Left hindlimb (tissue), 1 donor: ENCODE measurements at regions not wholly inside any gene's neighbourhood (a gene's known extent, or its start where the extent isn't known, plus 50 kb on each side); places are given as distances from the start of the nearest gene placed in this dataset.

Experiments used
- DNase-seq: peaks from one replicate; pipeline ENCODE4 v3.0.0-alpha.2; 2018

GRCh38 chr22:48858856-48859255 is 968.8 kb downstream of the BRD1 start:
- no peak for DNase-seq

DNA sequence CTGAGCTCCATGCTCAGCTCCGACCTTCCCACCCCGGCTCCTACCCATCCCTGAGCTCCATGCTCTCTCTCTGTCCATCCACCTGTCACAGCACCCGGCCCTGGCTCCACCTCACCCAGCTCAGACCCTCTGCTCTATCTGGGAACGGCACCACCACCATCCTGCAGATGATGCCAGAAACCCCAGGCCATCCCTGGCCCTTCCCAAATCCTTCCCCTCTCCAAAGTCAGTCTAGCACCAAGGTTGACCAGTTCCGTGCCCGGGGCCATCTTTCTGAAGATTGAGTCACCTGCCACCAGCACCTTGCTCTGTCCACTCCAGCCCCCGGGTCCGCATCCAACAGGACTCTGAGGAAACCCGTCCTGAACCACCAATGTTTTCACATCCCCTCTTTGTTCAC is 969.6 kb downstream of the BRD1 start:
- no peak for DNase-seq

- DNase-seq: no peak
Observed at GRCh38 chr22:48857202-48857805, 970.4 kb downstream of the BRD1 start.

DNA sequence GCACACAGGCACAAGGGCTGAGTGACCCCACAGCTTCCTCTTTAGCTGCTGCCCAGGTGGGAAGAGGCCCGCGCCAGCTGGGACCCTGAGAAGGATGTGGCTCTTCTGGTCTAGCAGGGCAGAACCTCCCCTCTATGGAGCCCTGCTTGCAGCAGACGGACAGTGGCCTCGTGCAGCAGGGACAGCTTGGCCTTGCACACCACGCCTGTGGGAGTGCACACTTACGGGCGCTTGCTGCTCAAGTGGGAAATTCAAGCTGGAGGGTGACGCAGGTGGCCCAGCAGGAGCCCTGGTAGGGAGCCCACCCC is 971.4 kb downstream of the BRD1 start:
- DNase-seq: no peak

- DNase-seq: no peak
Observed at GRCh38 chr22:48855593-48856307, 971.9 kb downstream of the BRD1 start.

- DNase-seq: no peak
Observed at GRCh38 chr22:48855013-48855412, 972.7 kb downstream of the BRD1 start.

GRCh38 chr22:48853627-48854240 is 973.9 kb downstream of the BRD1 start:
- no peak for DNase-seq

DNA sequence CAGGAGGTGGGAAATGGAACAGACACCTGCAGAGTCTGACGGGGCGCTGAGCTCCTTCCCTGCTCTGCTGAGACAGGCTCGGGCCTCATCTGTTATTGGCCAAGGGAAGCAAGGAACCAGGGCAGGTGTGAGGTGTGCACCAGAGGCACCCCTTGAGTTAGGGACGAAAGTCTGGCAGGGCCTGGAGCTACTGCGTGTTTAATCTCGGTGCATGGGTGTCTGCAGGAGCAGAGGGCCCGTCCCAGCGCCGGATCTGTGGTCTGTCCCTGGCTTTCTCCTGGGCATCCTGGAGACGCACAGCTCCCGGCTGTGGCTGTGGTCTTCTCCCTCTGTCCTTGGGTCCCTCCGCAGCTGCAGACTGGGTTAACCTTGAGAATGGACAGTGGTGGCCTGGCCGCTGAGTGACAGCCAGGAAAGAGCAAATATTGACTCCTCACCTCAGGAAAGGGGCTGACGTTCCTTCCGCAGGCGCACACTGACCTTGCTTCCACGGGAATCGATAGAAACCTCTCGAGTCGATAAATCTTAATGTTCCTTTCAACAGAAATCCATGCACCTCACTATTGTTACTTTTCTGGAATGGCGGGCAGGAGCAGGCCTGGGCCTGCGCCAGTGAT is 975.6 kb downstream of the BRD1 start:
- DNase-seq: no peak

GRCh38 chr22:48850658-48851287 is 976.9 kb downstream of the BRD1 start:
- no peak for DNase-seq

GRCh38 chr22:48849963-48850657 is 977.6 kb downstream of the BRD1 start:
- no peak for DNase-seq

DNA sequence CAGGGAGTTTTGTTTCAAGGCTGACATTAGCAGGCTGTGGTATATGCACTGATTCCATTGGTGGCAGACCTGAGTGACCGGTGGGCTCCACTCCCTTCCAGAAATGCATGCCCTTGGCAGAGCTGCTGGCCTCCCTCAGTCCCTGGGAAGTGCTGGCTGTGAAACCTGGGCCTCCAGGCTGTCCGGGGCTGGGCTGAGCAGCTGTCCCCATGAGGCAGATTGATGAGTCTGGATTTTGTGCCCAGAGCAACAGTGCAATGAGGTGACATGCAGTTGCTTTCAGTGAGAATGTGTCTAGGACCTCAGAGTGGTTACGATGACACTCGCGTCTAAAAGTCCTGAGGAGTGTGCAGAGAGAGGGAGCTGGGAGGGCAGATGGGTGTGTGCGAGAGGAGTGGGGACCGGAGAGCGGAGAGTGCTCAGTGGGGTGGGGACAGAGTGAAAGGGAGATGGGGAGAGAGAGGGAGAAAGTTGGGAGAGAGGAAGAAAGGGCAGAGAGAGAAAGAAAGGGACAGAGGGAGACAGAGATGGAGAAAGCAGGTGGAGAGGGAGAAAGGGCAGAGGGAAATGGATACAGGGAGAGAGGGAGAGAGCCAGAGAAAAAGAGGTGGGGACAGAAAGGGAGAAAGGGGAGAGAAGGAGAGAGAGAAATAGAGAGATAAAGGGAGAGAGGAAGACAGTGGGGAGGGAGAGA is 978.3 kb downstream of the BRD1 start:
- DNase-seq: no peak

GRCh38 chr22:48846200-48846599 is 981.5 kb downstream of the BRD1 start:
- DNase-seq: no peak

DNA sequence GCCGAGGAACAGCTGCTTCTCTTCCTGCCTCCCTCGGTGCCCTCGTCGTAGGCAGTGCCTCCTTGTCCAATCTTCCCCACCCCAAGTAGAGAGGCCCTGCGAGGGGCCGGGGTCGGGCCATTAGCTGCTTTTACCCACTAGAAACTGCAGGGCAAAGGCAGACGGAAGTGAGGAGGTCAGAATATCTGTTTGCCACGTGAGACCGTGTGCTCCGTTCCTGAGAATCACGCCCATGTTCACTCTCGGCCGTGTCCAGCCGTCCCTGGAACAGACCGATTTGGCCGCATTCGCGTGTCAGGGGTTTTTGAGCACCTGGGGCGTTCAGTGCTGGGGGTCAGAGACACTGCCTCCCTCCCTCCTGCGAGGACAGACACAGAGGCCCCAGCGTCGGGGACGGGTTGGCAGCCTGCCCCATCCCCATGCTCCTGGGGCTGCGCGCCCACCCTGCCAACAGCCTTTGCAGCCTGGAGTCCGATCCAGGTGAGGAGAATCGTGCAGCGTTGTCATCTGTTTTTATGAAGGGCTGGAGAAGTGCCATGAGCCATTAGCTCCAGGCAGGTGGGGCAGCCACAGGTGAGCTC is 982.2 kb downstream of the BRD1 start:
- no peak for DNase-seq

DNA sequence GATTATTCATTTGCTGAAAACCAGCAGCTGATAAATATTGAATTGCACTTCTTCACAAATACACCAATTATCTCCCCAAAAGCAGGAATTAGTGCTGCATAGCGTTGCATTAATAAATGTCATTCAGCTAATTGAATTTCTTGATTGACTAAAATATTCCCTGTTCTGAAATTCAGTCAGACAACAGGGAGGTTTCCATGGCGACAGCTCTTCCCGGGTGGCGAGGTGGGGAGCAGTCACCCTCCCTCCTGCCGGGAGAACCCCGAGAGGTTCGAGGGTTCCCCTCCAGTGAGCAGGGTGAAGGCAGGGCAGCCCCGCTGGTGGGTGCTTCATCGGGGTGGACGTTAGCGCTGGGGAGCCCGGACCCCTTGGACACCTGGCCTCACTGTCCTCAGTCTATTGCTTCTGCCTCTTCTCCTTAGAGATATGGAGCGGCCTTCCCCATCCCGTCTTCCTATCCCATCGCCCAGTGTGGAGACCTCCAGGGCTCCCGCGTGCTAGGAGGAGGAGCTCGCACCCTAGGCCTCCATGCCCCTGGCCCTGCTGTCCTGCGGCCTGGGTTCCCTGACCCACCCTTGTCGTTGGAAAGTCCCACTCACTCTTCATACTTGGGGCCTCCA is 983.5 kb downstream of the BRD1 start:
- no peak for DNase-seq

DNA sequence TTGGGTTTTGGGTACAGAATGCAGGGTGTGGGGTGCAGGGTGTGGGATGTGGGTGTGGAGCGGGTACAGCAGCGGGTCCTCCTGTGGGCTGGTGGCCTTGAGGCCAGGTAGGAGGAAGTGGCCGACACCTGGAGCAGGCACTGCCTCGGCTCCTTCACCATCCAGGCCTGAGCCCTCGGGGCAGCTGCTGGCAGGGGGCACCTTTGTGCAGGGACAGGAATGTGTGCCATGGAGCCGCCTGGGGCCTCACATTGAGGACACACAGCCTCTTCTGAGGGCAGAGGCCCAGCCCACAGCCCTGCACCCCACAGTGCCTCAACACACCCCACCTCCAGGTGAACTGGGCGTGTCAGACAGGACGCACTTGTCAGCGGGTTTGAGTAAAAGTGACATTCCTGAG is 984.0 kb downstream of the BRD1 start:
- no peak for DNase-seq

DNA sequence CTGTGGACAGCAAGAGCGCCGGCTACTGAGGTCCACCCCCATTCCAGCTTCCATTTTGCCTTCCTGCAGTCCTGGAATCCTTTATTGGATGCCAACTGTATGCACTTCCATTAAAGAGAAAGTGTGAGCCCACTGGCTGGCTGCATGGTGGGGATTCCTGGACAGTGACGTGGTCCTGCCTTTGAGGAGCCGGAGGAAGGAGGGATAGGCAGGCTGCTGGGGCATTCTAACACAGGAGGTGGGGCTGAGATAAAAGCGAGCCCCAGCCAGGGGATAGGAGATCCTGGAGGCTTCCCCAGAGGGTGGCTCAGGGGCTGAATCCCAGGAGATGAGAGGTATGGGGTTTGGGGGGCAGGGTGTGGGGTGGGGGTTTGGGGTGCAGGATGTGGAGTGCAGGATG is 984.7 kb downstream of the BRD1 start:
- no peak for DNase-seq

DNA sequence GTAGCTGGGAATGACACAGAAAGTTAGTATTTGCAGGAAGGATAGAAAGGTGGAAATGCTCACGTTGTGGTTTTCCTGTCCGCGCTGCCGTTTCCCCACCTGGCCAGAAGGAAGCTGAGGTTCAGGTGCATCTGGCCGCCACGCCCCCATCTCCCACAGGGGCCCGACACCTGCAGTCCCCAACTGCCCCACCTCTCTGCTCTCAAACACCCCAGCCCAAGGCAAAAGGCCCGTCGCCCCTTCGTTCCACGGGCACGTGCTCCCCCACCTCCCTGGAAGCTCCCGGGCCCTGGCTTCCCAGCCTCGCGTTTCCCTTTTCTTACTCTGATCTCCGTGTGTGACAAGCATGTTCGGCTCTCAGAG is 985.1 kb downstream of the BRD1 start:
- DNase-seq: no peak

DNA sequence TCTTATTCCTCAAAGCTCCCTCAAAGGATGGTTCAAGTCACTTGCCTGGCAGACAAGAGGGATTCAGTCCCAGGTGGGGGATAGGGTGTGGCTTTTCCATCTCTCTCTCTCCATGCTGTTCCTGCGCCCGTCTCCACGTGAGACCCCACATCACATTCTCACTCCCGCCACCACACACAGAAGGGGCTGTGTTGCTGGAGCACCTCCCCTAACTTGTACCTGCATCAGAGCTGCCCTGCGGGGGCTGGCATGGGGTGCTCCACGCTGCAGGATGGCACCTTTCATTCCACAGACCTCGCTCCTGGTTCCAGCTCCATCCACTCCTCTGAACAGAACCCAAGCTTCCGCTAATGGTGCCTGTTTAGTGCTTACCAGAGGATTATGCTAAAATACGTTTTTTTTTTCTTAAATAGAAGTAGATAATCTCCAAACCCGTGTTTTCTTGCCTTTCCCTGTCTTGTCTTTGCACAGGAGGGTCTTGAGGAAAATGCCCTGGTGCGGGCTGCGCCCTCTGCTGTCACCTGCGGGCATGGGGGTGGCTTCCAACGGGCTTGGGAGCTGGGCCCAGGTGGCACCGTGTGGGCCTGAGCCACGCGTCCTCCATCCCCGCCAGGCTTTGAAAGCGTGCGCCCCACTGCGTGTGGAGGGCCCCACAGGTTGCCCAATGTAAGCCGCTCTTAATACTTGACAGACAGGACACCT is 985.6 kb downstream of the BRD1 start:
- no peak for DNase-seq

DNA sequence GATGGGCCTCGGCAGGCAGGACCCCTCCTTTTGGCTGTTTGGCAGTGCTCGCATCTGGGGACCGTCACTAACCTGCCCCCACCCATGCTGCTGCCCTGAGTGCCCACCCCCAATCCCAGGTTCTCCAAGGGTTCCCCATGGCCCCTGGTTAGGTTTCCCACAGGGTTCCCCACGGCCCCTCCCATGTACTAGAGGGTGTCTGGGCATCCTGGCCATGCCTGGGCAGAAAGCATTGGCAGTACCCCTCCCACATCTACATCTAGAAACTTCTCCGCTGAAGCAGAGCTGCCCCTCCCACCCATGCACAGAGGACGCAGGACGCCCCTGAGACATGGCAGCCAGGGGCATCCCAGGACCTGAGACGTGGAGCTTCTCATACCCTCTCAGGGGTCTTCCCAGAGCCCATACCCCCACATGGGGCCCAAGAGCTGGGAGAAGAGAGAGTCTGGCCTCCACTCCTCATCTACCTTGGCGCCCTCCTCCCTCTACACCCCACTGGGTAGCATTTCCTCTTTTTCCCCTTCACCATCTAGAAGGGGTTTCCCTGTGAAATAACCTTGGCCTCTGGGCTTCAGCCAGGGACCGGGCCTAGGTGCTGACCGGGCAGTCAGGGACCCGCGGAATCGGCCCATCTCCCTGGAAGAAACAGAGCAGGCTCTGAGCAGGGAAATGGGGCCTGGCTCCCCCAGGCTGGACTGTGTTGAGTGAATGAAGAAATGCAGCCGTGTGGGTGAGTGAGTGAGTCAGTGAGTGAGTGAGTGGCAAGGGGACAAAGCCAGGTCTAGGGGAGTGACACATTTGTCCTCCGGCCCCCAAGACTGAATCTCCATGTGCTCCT is 987.3 kb downstream of the BRD1 start:
- DNase-seq: no peak
